ENCODE measurements at regions not wholly inside any gene's neighbourhood (a gene's known extent, or its start where the extent isn't known, plus 50 kb on each side); places are given as distances from the start of the nearest gene placed in this dataset.

DNA sequence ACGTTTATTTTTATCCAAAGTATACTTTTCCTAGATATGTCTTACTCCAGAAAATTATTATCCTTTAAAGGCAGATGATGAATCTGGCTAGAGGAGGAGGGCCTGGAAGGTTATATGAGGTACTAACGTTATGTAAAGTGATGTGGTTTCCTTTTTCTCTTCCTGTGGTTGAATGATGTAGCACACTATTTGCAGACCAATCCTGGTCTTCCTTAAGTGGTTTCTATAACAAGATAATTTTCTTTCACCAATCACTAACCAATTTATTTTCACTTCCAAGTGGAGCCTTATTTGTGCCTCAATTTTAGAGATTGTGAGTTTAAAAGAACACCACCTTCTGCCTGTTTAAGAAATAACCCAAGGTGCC, 154.6 kb upstream of the SOX4 start:
- TF ChIP-seq, protein P1, sequence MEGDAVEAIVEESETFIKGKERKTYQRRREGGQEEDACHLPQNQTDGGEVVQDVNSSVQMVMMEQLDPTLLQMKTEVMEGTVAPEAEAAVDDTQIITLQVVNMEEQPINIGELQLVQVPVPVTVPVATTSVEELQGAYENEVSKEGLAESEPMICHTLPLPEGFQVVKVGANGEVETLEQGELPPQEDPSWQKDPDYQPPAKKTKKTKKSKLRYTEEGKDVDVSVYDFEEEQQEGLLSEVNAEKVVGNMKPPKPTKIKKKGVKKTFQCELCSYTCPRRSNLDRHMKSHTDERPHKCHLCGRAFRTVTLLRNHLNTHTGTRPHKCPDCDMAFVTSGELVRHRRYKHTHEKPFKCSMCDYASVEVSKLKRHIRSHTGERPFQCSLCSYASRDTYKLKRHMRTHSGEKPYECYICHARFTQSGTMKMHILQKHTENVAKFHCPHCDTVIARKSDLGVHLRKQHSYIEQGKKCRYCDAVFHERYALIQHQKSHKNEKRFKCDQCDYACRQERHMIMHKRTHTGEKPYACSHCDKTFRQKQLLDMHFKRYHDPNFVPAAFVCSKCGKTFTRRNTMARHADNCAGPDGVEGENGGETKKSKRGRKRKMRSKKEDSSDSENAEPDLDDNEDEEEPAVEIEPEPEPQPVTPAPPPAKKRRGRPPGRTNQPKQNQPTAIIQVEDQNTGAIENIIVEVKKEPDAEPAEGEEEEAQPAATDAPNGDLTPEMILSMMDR (IDR thresholded peaks at IDR 0.05), result no peak
- no peak for TF ChIP-seq POLR2A (IDR thresholded peaks at IDR 0.05)

Data from Peyer's patch (tissue), 4 donors.